ENCODE measurements at regions not wholly inside any gene's neighbourhood (a gene's known extent, or its start where the extent isn't known, plus 50 kb on each side); places are given as distances from the start of the nearest gene placed in this dataset.

DNA sequence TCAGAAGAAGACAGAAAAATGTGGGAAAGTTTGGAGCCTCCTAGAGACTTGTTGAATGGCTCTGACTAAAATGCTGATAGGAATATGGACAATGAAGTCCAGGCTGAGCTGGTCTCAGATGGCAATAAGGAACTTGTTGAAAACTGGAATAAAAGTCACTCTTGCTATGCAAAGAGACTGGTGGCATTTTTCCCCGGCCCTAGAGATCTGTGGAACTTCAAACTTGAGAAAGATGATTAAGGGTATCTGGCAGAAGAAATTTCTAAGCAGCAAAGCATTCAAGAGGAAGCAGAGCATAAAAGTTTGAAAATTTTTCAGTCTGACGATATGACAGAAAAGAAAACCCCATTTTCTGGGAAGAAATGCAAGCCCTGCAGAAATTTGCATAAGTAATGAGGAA lies 159.3 kb downstream of the MREG start:
- intact Hi-C loops (cut with DNase I), result no loop called here
- WGBS, result 93% methylated on average over 2 of the region's 2 CpGs
- DNase-seq (ENCODE audit: low spot score), result no peak
- H3K36me3 ChIP-seq, result no peaks in the 10 kb centered on the region
- H3K27ac ChIP-seq, result no peak overlapping the region
- H3K27me3 ChIP-seq (replicated peaks; ENCODE audit: insufficient read depth), result no peaks in the 10 kb centered on the region
- H3K9me3 ChIP-seq, result no peaks in the 10 kb centered on the region
- H3K4me1 ChIP-seq (replicated peaks), result no peaks in the 10 kb centered on the region
- H3K4me3 ChIP-seq, result no peak overlapping the region
- TF ChIP-seq POLR2AphosphoS5 (IDR thresholded peaks at IDR 0.05) (no peak), POLR2A (IDR thresholded peaks at IDR 0.05) (no peak)
- TF ChIP-seq, protein P1, sequence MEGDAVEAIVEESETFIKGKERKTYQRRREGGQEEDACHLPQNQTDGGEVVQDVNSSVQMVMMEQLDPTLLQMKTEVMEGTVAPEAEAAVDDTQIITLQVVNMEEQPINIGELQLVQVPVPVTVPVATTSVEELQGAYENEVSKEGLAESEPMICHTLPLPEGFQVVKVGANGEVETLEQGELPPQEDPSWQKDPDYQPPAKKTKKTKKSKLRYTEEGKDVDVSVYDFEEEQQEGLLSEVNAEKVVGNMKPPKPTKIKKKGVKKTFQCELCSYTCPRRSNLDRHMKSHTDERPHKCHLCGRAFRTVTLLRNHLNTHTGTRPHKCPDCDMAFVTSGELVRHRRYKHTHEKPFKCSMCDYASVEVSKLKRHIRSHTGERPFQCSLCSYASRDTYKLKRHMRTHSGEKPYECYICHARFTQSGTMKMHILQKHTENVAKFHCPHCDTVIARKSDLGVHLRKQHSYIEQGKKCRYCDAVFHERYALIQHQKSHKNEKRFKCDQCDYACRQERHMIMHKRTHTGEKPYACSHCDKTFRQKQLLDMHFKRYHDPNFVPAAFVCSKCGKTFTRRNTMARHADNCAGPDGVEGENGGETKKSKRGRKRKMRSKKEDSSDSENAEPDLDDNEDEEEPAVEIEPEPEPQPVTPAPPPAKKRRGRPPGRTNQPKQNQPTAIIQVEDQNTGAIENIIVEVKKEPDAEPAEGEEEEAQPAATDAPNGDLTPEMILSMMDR (IDR thresholded peaks at IDR 0.05), result no peak

DNA sequence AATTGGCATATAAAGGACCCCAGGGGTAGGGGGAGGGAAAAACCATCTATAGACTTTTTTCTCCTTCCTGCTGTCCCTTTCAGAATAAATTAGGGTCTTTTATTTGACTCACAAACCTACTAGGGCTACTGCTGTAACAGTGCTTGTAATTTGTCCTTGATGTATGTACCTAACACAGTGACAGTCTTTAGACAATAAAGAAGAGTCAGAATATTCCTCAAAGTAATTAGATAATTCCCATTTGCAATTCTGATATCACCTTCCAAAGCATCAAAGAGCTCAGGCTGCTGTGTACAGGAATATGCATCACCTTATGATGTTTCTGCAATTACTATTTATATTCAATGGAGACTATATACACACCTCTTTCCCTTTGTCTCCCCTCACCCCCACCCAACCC lies 161.7 kb downstream of the MREG start:
- H3K36me3 ChIP-seq, result no peaks in the 10 kb centered on the region
- H3K27ac ChIP-seq, result no peak overlapping the region
- intact Hi-C loops (cut with DNase I), result no loop called here
- H3K9me3 ChIP-seq, result no peaks in the 10 kb centered on the region
- no peak overlapping the region for H3K4me3 ChIP-seq
- DNase-seq (ENCODE audit: low spot score), result no peak
- no peaks in the 10 kb centered on the region for H3K27me3 ChIP-seq (replicated peaks; ENCODE audit: insufficient read depth)
- no peaks in the 10 kb centered on the region for H3K4me1 ChIP-seq (replicated peaks)
- TF ChIP-seq, protein P1 (IDR thresholded peaks at IDR 0.05), result no peak
- TF ChIP-seq POLR2A (IDR thresholded peaks at IDR 0.05) (no peak), POLR2AphosphoS5 (IDR thresholded peaks at IDR 0.05) (no peak)

DNA sequence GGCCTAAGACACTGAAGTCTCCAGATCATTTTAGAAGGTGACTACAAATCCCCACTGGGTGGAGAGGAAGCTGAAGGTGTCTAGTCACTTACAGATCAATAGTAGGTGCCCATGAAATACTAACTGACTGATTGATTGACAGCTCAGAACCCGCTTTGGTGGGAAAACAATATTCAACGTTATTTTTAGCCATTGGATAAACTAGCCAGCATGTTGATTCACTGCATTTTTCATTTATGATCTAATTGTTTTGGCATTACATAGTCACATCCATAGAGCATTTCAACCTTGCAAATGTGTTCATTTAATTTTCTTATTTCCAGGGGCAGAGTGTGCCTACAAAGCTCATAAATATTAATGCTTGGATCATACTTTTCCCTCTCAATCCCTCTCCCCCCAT lies 162.3 kb downstream of the MREG start:
- intact Hi-C loops (cut with DNase I), result no loop called here
- no peak overlapping the region for H3K4me3 ChIP-seq
- H3K27me3 ChIP-seq (replicated peaks; ENCODE audit: insufficient read depth), result no peaks in the 10 kb centered on the region
- DNase-seq (ENCODE audit: low spot score), result no peak
- H3K36me3 ChIP-seq, result no peaks in the 10 kb centered on the region
- H3K4me1 ChIP-seq (replicated peaks), result no peaks in the 10 kb centered on the region
- no peaks in the 10 kb centered on the region for H3K9me3 ChIP-seq
- no peak overlapping the region for H3K27ac ChIP-seq
- TF ChIP-seq POLR2AphosphoS5 (IDR thresholded peaks at IDR 0.05) (no peak), POLR2A (IDR thresholded peaks at IDR 0.05) (no peak)
- TF ChIP-seq, protein P1 (IDR thresholded peaks at IDR 0.05), result no peak
- WGBS, result 41% methylated on average over 2 of the region's 2 CpGs

DNA sequence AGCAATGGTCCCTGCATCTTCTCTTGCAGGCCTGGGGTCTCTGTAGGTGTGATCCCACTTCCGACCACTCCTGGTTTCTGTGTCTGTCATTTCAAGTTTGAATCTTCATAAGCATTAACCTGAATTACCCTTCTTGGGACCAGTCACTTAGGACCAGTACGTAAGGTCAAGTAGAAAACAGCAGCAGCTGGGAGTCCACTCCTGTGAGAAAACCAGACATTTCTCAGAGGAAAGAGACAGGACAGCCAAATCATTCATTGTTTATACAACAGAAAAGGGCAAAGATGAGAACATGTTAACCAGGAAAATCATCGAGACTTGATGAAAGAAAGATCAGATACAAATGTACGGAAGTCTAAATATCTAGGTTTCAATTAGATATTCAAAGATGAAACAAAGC lies 163.0 kb downstream of the MREG start:
- no peaks in the 10 kb centered on the region for H3K4me1 ChIP-seq (replicated peaks)
- no peaks in the 10 kb centered on the region for H3K9me3 ChIP-seq
- 74% methylated on average over 4 of the region's 4 CpGs for WGBS
- H3K27ac ChIP-seq, result no peak overlapping the region
- no peak overlapping the region for H3K4me3 ChIP-seq
- no peaks in the 10 kb centered on the region for H3K27me3 ChIP-seq (replicated peaks; ENCODE audit: insufficient read depth)
- DNase-seq (ENCODE audit: low spot score), result no peak
- no peaks in the 10 kb centered on the region for H3K36me3 ChIP-seq
- intact Hi-C loops (cut with DNase I), result no loop called here
- no peak for TF ChIP-seq POLR2A (IDR thresholded peaks at IDR 0.05)
- no peak for TF ChIP-seq POLR2AphosphoS5 (IDR thresholded peaks at IDR 0.05)
- TF ChIP-seq, protein P1 (IDR thresholded peaks at IDR 0.05), result no peak

DNA sequence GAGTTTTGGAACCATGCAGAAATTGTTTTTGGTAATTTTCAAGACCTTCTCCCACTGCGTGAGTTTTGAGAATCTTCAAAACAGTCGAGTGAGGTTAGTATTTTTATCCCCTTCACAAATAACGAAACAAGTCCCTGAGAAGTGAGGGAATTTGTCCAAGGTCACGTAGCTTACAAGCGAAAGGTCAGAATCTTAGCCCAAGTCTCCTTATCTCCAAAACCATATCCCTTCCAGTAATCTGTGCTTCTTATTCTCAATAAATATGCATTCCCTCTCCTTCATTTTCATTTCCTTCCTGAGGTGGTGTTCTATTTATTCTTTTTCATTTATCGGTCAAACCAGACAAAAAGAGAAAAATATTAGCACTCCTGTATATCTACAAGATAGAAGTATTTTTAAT lies 163.6 kb downstream of the MREG start:
- WGBS, result 90% methylated on average over 6 of the region's 6 CpGs
- H3K9me3 ChIP-seq, result no peaks in the 10 kb centered on the region
- DNase-seq (ENCODE audit: low spot score), result no peak
- H3K27ac ChIP-seq, result no peak overlapping the region
- TF ChIP-seq, protein P1 (IDR thresholded peaks at IDR 0.05), result no peak
- TF ChIP-seq POLR2A (IDR thresholded peaks at IDR 0.05) (no peak), POLR2AphosphoS5 (IDR thresholded peaks at IDR 0.05) (no peak)
- H3K27me3 ChIP-seq (replicated peaks; ENCODE audit: insufficient read depth), result no peaks in the 10 kb centered on the region
- intact Hi-C loops (cut with DNase I), result no loop called here
- H3K36me3 ChIP-seq, result no peaks in the 10 kb centered on the region
- H3K4me3 ChIP-seq, result no peak overlapping the region
- no peaks in the 10 kb centered on the region for H3K4me1 ChIP-seq (replicated peaks)
